ENCODE measurements at regions not wholly inside any gene's neighbourhood (a gene's known extent, or its start where the extent isn't known, plus 50 kb on each side); places are given as distances from the start of the nearest gene placed in this dataset.

- H3K4me3 ChIP-seq (ENCODE audit: low read depth in 1 of 5, low read length in 5 of 5), result no peak overlapping the region
- H3K9ac ChIP-seq (ENCODE audit: low read length in 5 of 5), result no peak overlapping the region
- H3K4me1 ChIP-seq (ENCODE audit: control insufficient read depth in 5 of 5, insufficient read depth in 5 of 5, low read length in 5 of 5), result peaks cover 3 to 30% (median 22%) of the 10 kb centered on the region in 5 donors
- H3K9me3 ChIP-seq (ENCODE audit: control insufficient read depth in 5 of 5, low read length in 5 of 5), result no peaks in the 10 kb centered on the region
- no peaks in the 10 kb centered on the region for H3K36me3 ChIP-seq (ENCODE audit: control insufficient read depth in 5 of 5, insufficient read depth in 5 of 5, low read length in 5 of 5)
- H3K27ac ChIP-seq (ENCODE audit: low read depth, low read length), result no peak overlapping the region
- H3K27me3 ChIP-seq (ENCODE audit: control insufficient read depth in 5 of 5, insufficient read depth in 4 of 5, low read length in 5 of 5), result no peaks in the 10 kb centered on the region
Observed at GRCh38 chr6:30832864-30833263, 51.5 kb upstream of the DDR1 start.

- H3K27ac ChIP-seq (ENCODE audit: low read depth, low read length), result no peak overlapping the region
- H3K4me1 ChIP-seq (ENCODE audit: control insufficient read depth in 5 of 5, insufficient read depth in 5 of 5, low read length in 5 of 5), result peaks cover 0 to 19% (median 18%) of the 10 kb centered on the region in 5 donors
- peak overlapping the region in 1 of 5 donors; percentile 10 for H3K9ac ChIP-seq (ENCODE audit: low read length in 5 of 5)
- no peak overlapping the region for H3K4me3 ChIP-seq (ENCODE audit: low read depth in 1 of 5, low read length in 5 of 5)
- H3K9me3 ChIP-seq (ENCODE audit: control insufficient read depth in 5 of 5, low read length in 5 of 5), result no peaks in the 10 kb centered on the region
- H3K36me3 ChIP-seq (ENCODE audit: control insufficient read depth in 5 of 5, insufficient read depth in 5 of 5, low read length in 5 of 5), result no peaks in the 10 kb centered on the region
- H3K27me3 ChIP-seq (ENCODE audit: control insufficient read depth in 5 of 5, insufficient read depth in 4 of 5, low read length in 5 of 5), result no peaks in the 10 kb centered on the region
Observed at GRCh38 chr6:30830438-30830837, 53.9 kb upstream of the DDR1 start.

DNA sequence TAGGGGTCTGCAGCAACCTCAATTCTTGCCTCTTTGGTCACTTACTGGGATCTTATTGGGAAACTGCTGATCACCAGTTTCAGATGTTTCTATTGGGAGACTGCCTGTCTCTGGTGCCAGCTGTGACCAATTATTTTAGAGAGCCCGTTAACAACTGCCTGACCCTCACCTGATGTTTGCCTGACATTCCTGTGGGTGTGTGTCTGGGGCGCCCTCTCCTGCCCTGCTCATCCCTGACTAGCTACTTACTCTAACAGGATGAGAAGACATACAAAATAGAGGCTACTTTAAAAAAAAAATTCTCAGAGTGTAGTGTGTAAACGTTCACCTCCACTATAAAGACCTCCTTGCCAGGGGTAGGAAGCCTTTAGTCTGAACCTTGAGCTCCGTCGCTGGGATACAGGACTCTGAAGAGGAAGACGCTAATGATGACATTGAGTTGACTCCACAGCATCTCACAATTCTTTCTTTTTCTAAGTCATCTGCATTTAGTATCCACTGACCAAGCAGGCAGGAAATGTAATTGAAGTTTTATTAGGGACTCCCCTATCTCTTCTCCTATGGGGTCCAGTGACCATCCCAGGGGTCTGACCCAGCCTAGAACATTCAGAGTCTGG lies 54.6 kb upstream of the DDR1 start:
- Histone ChIP-seq H3K9me3 (ENCODE audit: control insufficient read depth in 5 of 5, low read length in 5 of 5) (no peaks in the 10 kb centered on the region), H3K4me1 (ENCODE audit: control insufficient read depth in 5 of 5, insufficient read depth in 5 of 5, low read length in 5 of 5) (peaks cover 0 to 19% (median 18%) of the 10 kb centered on the region in 5 donors), H3K9ac (ENCODE audit: low read length in 5 of 5) (peak overlapping the region in 1 of 5 donors; percentile 10), H3K27ac (ENCODE audit: low read depth, low read length) (peak overlapping the region; percentile 64), H3K4me3 (ENCODE audit: low read depth in 1 of 5, low read length in 5 of 5) (no peak overlapping the region), H3K36me3 (ENCODE audit: control insufficient read depth in 5 of 5, insufficient read depth in 5 of 5, low read length in 5 of 5) (no peaks in the 10 kb centered on the region), H3K27me3 (ENCODE audit: control insufficient read depth in 5 of 5, insufficient read depth in 4 of 5, low read length in 5 of 5) (no peaks in the 10 kb centered on the region)

- Histone ChIP-seq H3K27me3 (ENCODE audit: control insufficient read depth in 5 of 5, insufficient read depth in 4 of 5, low read length in 5 of 5) (no peaks in the 10 kb centered on the region), H3K27ac (ENCODE audit: low read depth, low read length) (peak overlapping the region; percentile 64), H3K4me1 (ENCODE audit: control insufficient read depth in 5 of 5, insufficient read depth in 5 of 5, low read length in 5 of 5) (peaks cover 0 to 19% (median 18%) of the 10 kb centered on the region in 5 donors), H3K36me3 (ENCODE audit: control insufficient read depth in 5 of 5, insufficient read depth in 5 of 5, low read length in 5 of 5) (no peaks in the 10 kb centered on the region), H3K9me3 (ENCODE audit: control insufficient read depth in 5 of 5, low read length in 5 of 5) (no peaks in the 10 kb centered on the region), H3K4me3 (ENCODE audit: low read depth in 1 of 5, low read length in 5 of 5) (no peak overlapping the region), H3K9ac (ENCODE audit: low read length in 5 of 5) (peak overlapping the region in 2 of 5 donors; percentile 35 to 51)
Observed at GRCh38 chr6:30829033-30829432, 55.3 kb upstream of the DDR1 start.

DNA sequence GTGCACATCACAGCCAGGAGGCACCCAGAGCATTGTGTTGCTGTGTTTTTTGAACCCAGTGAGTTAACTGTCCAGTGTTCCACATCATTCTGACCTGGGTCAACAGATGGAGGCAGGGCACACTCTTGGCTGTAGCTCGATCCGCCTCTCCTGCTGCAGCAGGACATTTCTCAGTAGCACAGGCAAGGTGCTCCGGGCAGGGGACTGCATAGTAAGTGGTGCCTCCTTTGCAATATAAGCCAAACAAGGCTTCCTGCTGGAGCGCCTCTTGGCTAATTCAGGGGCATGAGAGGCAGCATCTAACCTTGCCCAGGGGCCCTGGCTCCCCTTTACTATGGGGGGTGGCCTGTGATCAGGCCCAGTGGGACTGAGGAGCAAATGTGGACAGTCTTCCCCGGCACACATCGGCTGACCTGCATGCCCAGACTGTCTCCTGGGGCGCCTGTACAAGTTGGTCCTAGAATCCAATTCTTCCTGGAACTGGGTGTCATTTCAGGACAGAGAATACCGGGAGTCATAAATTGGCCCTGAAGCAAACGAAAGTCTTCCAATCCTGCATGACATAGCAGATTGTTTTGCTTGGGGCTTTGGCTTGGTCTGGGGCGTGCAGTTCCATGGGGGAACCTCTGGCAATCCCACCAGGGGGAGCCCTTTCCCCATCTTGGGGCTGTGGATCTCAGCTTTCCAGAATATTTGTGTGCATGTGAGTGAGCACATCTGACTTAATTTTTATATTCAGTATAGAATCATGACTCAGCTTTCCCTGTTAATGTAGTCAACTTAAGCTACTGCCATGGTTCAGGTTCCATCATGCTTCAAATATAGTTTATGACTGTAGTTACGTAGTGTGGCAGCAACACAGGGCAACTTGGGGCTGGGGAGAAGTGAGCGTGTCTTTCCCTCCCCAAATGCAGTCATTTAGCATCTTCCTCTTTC lies 56.0 kb upstream of the DDR1 start:
- H3K36me3 ChIP-seq (ENCODE audit: control insufficient read depth in 5 of 5, insufficient read depth in 5 of 5, low read length in 5 of 5), result no peaks in the 10 kb centered on the region
- H3K4me1 ChIP-seq (ENCODE audit: control insufficient read depth in 5 of 5, insufficient read depth in 5 of 5, low read length in 5 of 5), result peaks cover 0 to 19% (median 18%) of the 10 kb centered on the region in 5 donors
- no peaks in the 10 kb centered on the region for H3K27me3 ChIP-seq (ENCODE audit: control insufficient read depth in 5 of 5, insufficient read depth in 4 of 5, low read length in 5 of 5)
- peak overlapping the region in 2 of 5 donors; percentile 22 to 28 for H3K4me3 ChIP-seq (ENCODE audit: low read depth in 1 of 5, low read length in 5 of 5)
- no peaks in the 10 kb centered on the region for H3K9me3 ChIP-seq (ENCODE audit: control insufficient read depth in 5 of 5, low read length in 5 of 5)
- H3K9ac ChIP-seq (ENCODE audit: low read length in 5 of 5), result peak overlapping the region in 3 of 5 donors; percentile 30 to 51 (median 35)
- peak overlapping the region; percentile 64 for H3K27ac ChIP-seq (ENCODE audit: low read depth, low read length)

GRCh38 chr6:30826961-30827342 lies 57.4 kb upstream of the DDR1 start:
- H3K27me3 ChIP-seq (ENCODE audit: control insufficient read depth in 5 of 5, insufficient read depth in 4 of 5, low read length in 5 of 5), result no peaks in the 10 kb centered on the region
- H3K36me3 ChIP-seq (ENCODE audit: control insufficient read depth in 5 of 5, insufficient read depth in 5 of 5, low read length in 5 of 5), result no peaks in the 10 kb centered on the region
- no peaks in the 10 kb centered on the region for H3K9me3 ChIP-seq (ENCODE audit: control insufficient read depth in 5 of 5, low read length in 5 of 5)
- no peak overlapping the region for H3K4me3 ChIP-seq (ENCODE audit: low read depth in 1 of 5, low read length in 5 of 5)
- H3K4me1 ChIP-seq (ENCODE audit: control insufficient read depth in 5 of 5, insufficient read depth in 5 of 5, low read length in 5 of 5), result peaks cover 0 to 28% (median 23%) of the 10 kb centered on the region in 5 donors
- no peak overlapping the region for H3K27ac ChIP-seq (ENCODE audit: low read depth, low read length)
- peak overlapping the region in 1 of 5 donors; percentile 11 for H3K9ac ChIP-seq (ENCODE audit: low read length in 5 of 5)

DNA sequence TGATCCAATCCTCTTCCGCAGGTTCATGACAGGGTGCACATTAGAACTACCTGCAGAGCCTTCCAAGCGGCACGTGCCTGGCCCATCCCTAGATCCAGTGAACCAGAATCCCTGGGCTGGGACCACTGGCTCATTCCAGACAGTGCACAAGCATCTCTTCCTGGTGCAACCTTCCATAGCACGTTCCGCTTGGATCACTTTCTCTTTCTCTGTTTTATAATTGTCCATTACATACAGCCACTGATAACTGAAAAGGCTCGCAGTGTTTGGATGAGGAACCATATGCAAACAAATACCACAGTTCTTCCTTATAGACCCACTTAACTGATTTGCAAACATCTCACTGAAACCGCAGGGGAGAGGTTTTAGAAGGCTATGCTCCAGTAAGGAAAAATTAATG lies 59.6 kb upstream of the DDR1 start:
- H3K27ac ChIP-seq (ENCODE audit: low read depth, low read length), result no peak overlapping the region
- no peak overlapping the region for H3K4me3 ChIP-seq (ENCODE audit: low read depth in 1 of 5, low read length in 5 of 5)
- H3K4me1 ChIP-seq (ENCODE audit: control insufficient read depth in 5 of 5, insufficient read depth in 5 of 5, low read length in 5 of 5), result peaks cover 0 to 29% (median 23%) of the 10 kb centered on the region in 5 donors
- no peaks in the 10 kb centered on the region for H3K9me3 ChIP-seq (ENCODE audit: control insufficient read depth in 5 of 5, low read length in 5 of 5)
- H3K27me3 ChIP-seq (ENCODE audit: control insufficient read depth in 5 of 5, insufficient read depth in 4 of 5, low read length in 5 of 5), result no peaks in the 10 kb centered on the region
- no peaks in the 10 kb centered on the region for H3K36me3 ChIP-seq (ENCODE audit: control insufficient read depth in 5 of 5, insufficient read depth in 5 of 5, low read length in 5 of 5)
- no peak overlapping the region for H3K9ac ChIP-seq (ENCODE audit: low read length in 5 of 5)

- Histone ChIP-seq H3K9ac (ENCODE audit: low read length in 5 of 5) (no peak overlapping the region), H3K36me3 (ENCODE audit: control insufficient read depth in 5 of 5, insufficient read depth in 5 of 5, low read length in 5 of 5) (no peaks in the 10 kb centered on the region), H3K4me1 (ENCODE audit: control insufficient read depth in 5 of 5, insufficient read depth in 5 of 5, low read length in 5 of 5) (peaks cover 0 to 25% (median 19%) of the 10 kb centered on the region in 5 donors), H3K4me3 (ENCODE audit: low read depth in 1 of 5, low read length in 5 of 5) (no peak overlapping the region), H3K27ac (ENCODE audit: low read depth, low read length) (no peak overlapping the region), H3K9me3 (ENCODE audit: control insufficient read depth in 5 of 5, low read length in 5 of 5) (no peaks in the 10 kb centered on the region), H3K27me3 (ENCODE audit: control insufficient read depth in 5 of 5, insufficient read depth in 4 of 5, low read length in 5 of 5) (no peaks in the 10 kb centered on the region)
Observed at GRCh38 chr6:30823534-30823865, 60.8 kb upstream of the DDR1 start.

- Histone ChIP-seq H3K4me3 (ENCODE audit: low read depth in 1 of 5, low read length in 5 of 5) (no peak overlapping the region), H3K9ac (ENCODE audit: low read length in 5 of 5) (peak overlapping the region in 1 of 5 donors; percentile 7), H3K27ac (ENCODE audit: low read depth, low read length) (peak overlapping the region; percentile 11), H3K4me1 (ENCODE audit: control insufficient read depth in 5 of 5, insufficient read depth in 5 of 5, low read length in 5 of 5) (peaks cover 0 to 20% (median 14%) of the 10 kb centered on the region in 5 donors), H3K9me3 (ENCODE audit: control insufficient read depth in 5 of 5, low read length in 5 of 5) (no peaks in the 10 kb centered on the region), H3K36me3 (ENCODE audit: control insufficient read depth in 5 of 5, insufficient read depth in 5 of 5, low read length in 5 of 5) (no peaks in the 10 kb centered on the region), H3K27me3 (ENCODE audit: control insufficient read depth in 5 of 5, insufficient read depth in 4 of 5, low read length in 5 of 5) (no peaks in the 10 kb centered on the region)
Observed at GRCh38 chr6:30821862-30822784, 62.2 kb upstream of the DDR1 start.

Measured in subcutaneous abdominal adipose tissue (tissue), 5 donors.